NB4 (cell line): ENCODE measurements at regions not wholly inside any gene's neighbourhood (a gene's known extent, or its start where the extent isn't known, plus 50 kb on each side); places are given as distances from the start of the nearest gene placed in this dataset.

Experiments used
- CTCF ChIP-seq: IDR thresholded peaks from one replicate; pipeline ENCODE4 v1.5.1; 2012; ENCODE audit warnings: low read depth, low read length
- MAX ChIP-seq: IDR thresholded peaks from 2 replicates; pipeline ENCODE4 v1.6.1; 2011; ENCODE audit warnings: low read depth, low read length
- MYC ChIP-seq: IDR thresholded peaks from 2 replicates; pipeline ENCODE4 v1.6.1; 2011; ENCODE audit warnings: low read depth, low read length
- POLR2A ChIP-seq: IDR thresholded peaks from 2 replicates; pipeline ENCODE4 v1.6.1; 2011; ENCODE audit warnings: mild to moderate bottlenecking; ENCODE audit not compliant: insufficient read length; ENCODE audit errors: extremely low read depth

- TF ChIP-seq MAX, result no peak
- no peak for TF ChIP-seq CTCF
- no peak for TF ChIP-seq MYC
- TF ChIP-seq POLR2A, result no peak
These were observed 221.5 kb upstream of the CDH19 start for GRCh38 chr18:66825347-66825746.
